ENCODE measurements at regions not wholly inside any gene's neighbourhood (a gene's known extent, or its start where the extent isn't known, plus 50 kb on each side); places are given as distances from the start of the nearest gene placed in this dataset.
A peak's percentile ranks its signal among the peaks of the same experiment; 100 is the strongest.

DNA sequence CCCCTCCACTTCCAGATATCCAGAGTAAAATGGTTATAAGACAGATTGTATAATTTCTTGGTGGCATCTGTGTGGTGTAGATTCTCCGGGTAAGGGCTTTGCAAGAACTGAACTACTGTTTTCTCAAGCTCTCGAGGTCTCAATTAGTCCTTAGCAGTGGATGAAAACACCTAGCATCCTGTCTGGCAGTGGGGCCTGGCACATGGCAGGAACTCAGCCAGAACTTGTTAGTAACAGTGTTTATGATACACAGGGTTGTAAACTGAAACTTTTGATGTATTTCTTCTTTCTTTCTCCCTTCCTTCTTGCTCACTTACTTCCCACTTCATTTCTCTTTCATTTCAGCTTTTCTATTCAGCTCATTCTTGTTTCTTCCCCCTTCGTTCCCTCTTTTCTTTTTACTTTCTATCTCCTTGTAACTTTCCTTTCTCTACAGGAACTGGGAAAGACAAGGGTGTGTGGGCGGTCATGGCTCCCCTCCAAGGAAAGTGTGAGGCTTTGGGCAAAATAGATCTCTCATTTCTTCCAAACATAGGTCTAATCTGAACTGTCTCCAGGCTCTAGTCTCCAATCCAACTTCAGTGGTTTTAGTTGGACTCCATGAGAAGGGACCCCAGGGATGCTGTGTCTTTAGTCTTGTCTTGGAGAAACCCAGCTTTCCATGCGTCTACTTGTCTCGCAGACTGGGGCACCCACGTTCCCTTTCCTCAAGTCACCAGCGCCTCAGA, 159.7 kb downstream of the PAH start:
- DNase-seq (ENCODE audit: insufficient read length, low spot score) (no peak), FAIRE-seq (no peak)
- TF ChIP-seq POU2F2 (IDR thresholded peaks at IDR 0.05; ENCODE audit: low read depth, low read length) = no peak
- no peak for TF ChIP-seq PAX5 (IDR thresholded peaks at IDR 0.05; ENCODE audit: insufficient read depth, low read length, severe bottlenecking)
- TF ChIP-seq TAF1 (IDR thresholded peaks at IDR 0.05; ENCODE audit: low read depth, low read length) = no peak
- no peak for TF ChIP-seq SPI1 (IDR thresholded peaks at IDR 0.05; ENCODE audit: low read depth, low read length)
- no peak for TF ChIP-seq POLR2AphosphoS5 (IDR thresholded peaks at IDR 0.05; ENCODE audit: low read depth, low read length)
- TF ChIP-seq POLR2A (IDR thresholded peaks at IDR 0.05; ENCODE audit: low read depth, low read length) = no peak

DNA sequence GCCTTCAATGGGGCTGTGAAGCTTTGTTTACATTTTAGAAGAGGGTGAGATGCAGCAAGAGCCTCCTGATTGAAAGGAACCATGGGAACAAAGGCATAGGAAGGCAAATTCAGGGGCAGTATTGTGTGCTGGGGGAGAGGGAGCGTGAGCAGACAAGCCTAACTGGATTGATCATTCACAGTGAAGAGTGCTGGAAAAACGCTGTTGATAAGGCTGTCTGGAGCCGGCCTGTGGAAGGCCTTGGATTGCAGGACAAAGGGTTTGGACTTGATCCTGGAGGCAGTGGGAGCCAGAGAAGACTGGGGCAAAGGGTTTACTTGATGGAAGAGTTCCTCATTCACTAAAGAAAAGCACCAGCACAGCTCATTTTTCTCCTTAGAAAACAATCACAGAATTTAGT, 160.5 kb downstream of the PAH start:
- FAIRE-seq (no peak), DNase-seq (ENCODE audit: insufficient read length, low spot score) (no peak)
- TF ChIP-seq SPI1 (IDR thresholded peaks at IDR 0.05; ENCODE audit: low read depth, low read length) (no peak), POU2F2 (IDR thresholded peaks at IDR 0.05; ENCODE audit: low read depth, low read length) (no peak), PAX5 (IDR thresholded peaks at IDR 0.05; ENCODE audit: insufficient read depth, low read length, severe bottlenecking) (no peak), POLR2A (IDR thresholded peaks at IDR 0.05; ENCODE audit: low read depth, low read length) (no peak), TAF1 (IDR thresholded peaks at IDR 0.05; ENCODE audit: low read depth, low read length) (no peak), POLR2AphosphoS5 (IDR thresholded peaks at IDR 0.05; ENCODE audit: low read depth, low read length) (no peak)

DNA sequence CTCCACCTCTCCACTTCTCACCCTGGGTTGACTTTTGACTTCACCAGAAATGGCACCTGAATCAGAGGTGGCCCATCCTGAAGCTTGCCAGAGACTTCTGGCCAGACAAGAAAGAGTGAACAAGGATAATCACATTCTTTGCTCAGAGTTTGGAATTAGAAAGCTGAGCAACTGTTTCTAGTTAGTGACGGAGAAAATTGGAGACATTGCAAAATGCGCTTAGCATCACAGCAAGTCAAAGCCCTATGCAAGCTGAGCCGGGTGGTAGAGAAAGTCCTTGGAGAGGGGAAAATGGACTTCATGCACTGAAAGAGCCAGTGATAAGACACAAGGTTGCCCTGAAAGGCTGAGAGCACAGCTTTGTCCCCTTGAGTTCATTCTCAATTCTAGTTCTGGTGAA, 161.8 kb downstream of the PAH start:
- no peak for DNase-seq (ENCODE audit: insufficient read length, low spot score)
- no peak for FAIRE-seq
- no peak for TF ChIP-seq PAX5 (IDR thresholded peaks at IDR 0.05; ENCODE audit: insufficient read depth, low read length, severe bottlenecking)

DNA sequence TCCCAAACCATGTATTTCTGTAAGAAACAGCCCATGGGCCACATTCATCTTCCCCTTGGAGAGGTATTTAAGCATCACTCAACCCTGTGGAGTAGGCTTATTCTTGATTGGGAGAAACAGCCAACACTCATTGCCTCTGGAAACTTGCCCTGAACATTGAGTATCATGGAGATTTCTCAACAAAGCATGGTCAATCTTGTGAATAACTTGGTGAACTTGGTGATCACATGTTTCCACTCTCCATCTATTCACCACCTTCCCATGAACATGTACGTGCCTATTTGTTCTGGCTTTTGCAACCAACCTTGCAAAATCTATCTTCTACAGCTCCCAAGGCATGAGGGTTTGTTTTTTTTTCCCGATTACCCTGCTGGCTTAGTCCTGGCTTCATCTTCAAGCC, 163.2 kb downstream of the PAH start:
- DNase-seq (ENCODE audit: insufficient read length, low spot score) (no peak), FAIRE-seq (no peak)
- TF ChIP-seq TAF1 (IDR thresholded peaks at IDR 0.05; ENCODE audit: low read depth, low read length) (no peak), POU2F2 (IDR thresholded peaks at IDR 0.05; ENCODE audit: low read depth, low read length) (no peak), PAX5 (IDR thresholded peaks at IDR 0.05; ENCODE audit: insufficient read depth, low read length, severe bottlenecking) (no peak), POLR2AphosphoS5 (IDR thresholded peaks at IDR 0.05; ENCODE audit: low read depth, low read length) (no peak), SPI1 (IDR thresholded peaks at IDR 0.05; ENCODE audit: low read depth, low read length) (no peak), POLR2A (IDR thresholded peaks at IDR 0.05; ENCODE audit: low read depth, low read length) (no peak)

DNA sequence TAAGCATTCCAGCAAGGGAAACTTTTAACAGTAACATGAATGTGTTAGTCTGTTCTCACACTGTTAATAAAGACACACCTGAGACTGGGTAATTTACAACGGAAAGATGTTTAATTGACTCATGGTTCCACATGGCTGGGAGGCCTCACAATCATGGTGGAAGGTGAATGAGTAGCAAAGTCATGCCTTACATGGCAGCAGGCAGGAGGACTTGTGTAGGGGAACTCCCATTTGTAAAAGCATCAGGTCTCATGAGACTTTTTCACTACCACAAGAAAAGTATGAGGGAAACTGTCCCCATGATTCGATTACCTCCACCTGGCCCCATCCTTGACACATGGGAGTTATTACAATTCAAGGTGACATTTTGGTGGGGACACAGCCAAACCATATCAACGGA, 168.3 kb downstream of the PAH start:
- no peak for DNase-seq (ENCODE audit: insufficient read length, low spot score)
- no peak for FAIRE-seq
- no peak for TF ChIP-seq SPI1 (IDR thresholded peaks at IDR 0.05; ENCODE audit: low read depth, low read length)
- TF ChIP-seq TAF1 (IDR thresholded peaks at IDR 0.05; ENCODE audit: low read depth, low read length) = no peak
- TF ChIP-seq POLR2A (IDR thresholded peaks at IDR 0.05; ENCODE audit: low read depth, low read length) = no peak
- TF ChIP-seq PAX5 (IDR thresholded peaks at IDR 0.05; ENCODE audit: insufficient read depth, low read length, severe bottlenecking) = no peak
- TF ChIP-seq POLR2AphosphoS5 (IDR thresholded peaks at IDR 0.05; ENCODE audit: low read depth, low read length) = no peak
- TF ChIP-seq POU2F2 (IDR thresholded peaks at IDR 0.05; ENCODE audit: low read depth, low read length) = no peak

DNA sequence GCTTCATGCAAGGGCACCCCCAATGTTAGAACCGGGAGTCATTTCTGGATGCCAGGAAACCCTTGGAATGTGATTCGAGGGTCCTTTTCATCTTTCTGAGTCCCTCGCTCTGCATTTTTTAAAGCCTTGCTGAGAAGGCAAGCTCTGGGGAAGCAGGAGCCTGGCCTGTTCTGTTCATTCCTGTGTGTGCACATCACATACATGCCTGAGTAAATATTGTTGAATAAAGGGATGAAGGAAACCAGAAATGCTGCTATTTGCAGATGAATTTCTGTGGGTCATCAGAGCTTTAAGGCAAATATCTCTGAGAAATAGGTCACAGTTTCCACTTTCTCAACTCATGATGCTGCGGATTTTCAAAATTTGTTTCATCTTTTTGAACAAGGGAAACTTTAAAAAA, 170.1 kb downstream of the PAH start:
- DNase-seq (ENCODE audit: insufficient read length, low spot score) (no peak), FAIRE-seq (no peak)
- no peak for TF ChIP-seq SPI1 (IDR thresholded peaks at IDR 0.05; ENCODE audit: low read depth, low read length)
- TF ChIP-seq POLR2A (IDR thresholded peaks at IDR 0.05; ENCODE audit: low read depth, low read length) = no peak
- TF ChIP-seq POLR2AphosphoS5 (IDR thresholded peaks at IDR 0.05; ENCODE audit: low read depth, low read length) = no peak
- no peak for TF ChIP-seq POU2F2 (IDR thresholded peaks at IDR 0.05; ENCODE audit: low read depth, low read length)
- TF ChIP-seq PAX5 (IDR thresholded peaks at IDR 0.05; ENCODE audit: insufficient read depth, low read length, severe bottlenecking) = no peak
- TF ChIP-seq TAF1 (IDR thresholded peaks at IDR 0.05; ENCODE audit: low read depth, low read length) = no peak

DNA sequence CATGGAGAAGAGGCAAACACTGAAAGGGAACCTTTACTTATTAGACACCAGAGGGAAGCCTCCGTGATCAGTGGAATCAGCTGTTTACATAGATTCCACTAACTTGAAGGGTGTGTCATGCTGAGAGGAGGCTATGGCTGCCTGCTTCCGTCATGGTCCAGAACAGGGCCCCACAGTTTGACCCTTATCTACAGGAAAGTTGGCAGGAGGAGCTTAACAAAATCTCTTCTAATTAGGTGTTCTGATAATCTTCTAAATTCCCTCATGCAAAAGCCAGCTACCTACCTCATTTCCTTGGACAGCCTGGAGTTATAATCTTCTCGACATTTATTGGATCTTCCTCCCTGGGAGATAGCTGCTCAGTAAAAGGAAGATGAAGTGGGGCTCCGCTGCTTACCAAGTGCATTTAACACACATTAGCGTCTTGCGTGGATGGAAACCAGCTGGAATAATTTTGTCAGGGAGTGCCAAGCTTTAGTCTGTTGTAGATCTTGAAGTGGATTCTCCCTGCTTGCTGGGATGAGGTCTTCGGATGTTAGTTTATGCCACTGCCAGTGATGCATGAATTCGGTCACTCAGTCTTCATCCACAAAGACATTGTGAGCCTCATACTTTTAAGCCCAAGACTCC, 171.0 kb downstream of the PAH start:
- no peak for TF ChIP-seq POU2F2 (IDR thresholded peaks at IDR 0.05; ENCODE audit: low read depth, low read length)
- no peak for TF ChIP-seq SPI1 (IDR thresholded peaks at IDR 0.05; ENCODE audit: low read depth, low read length)
- TF ChIP-seq TAF1 (IDR thresholded peaks at IDR 0.05; ENCODE audit: low read depth, low read length) = no peak
- no peak for FAIRE-seq
- DNase-seq (ENCODE audit: insufficient read length, low spot score) = no peak

DNA sequence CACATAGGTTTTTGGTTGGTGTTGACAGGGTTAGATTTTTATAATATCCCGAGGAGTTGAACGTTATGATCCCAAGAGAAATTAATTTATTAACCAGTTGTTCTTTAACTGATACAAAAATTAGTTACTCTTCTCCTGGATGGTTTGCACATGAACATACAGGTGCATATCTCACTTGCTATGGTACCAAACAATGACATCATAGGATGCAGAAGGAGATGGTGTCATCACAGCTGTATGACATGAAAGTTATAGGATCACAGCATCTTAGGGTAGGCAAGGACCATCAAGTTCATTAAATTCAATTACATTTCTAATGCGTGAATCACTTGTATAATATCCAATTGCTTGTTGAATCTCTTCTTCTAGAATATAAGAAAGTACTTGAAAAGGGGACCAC, 175.8 kb downstream of the PAH start:
- no peak for TF ChIP-seq SPI1 (IDR thresholded peaks at IDR 0.05; ENCODE audit: low read depth, low read length)
- no peak for DNase-seq (ENCODE audit: insufficient read length, low spot score)
- FAIRE-seq = peak; percentile 61

DNA sequence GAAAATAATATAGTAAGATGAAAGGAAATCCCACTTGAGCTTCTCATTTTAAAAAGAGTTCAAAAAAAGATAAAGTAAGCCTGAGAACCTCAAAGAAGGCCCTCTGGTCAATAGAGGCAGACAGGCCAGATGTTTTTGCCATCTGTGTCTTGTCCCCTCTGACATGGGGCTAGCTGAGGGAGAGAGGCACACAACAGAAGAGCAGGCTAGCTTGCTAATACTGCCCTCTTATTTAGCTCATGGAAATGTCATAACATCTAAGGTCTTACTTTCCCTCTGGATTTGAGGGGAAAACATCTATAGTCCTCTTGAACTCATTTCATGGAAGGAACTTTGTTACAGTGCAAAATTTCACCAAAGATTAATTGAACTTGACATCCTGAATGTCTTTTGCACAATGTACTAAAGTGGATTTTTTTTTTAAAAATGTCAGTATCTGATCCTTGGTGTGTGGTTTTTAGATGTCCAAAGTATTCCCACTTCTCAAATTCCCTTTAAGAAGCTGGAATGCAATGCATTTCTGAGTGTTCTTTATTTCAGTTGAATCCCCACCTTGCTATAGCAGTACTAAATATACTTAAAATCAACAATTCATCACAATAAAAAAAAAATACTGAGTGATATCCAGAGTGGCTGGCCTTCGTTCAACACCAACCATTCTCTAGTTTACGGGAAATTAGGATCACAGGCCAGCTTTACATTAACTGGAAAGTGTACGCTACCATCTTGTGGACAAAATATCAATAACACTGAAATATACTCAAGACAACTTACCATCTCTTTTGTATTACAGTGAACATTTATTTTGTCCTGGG, 176.7 kb downstream of the PAH start:
- TF ChIP-seq PAX5 (IDR thresholded peaks at IDR 0.05; ENCODE audit: insufficient read depth, low read length, severe bottlenecking) (no peak), POU2F2 (IDR thresholded peaks at IDR 0.05; ENCODE audit: low read depth, low read length) (no peak), POLR2A (IDR thresholded peaks at IDR 0.05; ENCODE audit: low read depth, low read length) (no peak), SPI1 (IDR thresholded peaks at IDR 0.05; ENCODE audit: low read depth, low read length) (no peak), TAF1 (IDR thresholded peaks at IDR 0.05; ENCODE audit: low read depth, low read length) (no peak), POLR2AphosphoS5 (IDR thresholded peaks at IDR 0.05; ENCODE audit: low read depth, low read length) (no peak)
- peak; percentile 58 for FAIRE-seq
- no peak for DNase-seq (ENCODE audit: insufficient read length, low spot score)

DNA sequence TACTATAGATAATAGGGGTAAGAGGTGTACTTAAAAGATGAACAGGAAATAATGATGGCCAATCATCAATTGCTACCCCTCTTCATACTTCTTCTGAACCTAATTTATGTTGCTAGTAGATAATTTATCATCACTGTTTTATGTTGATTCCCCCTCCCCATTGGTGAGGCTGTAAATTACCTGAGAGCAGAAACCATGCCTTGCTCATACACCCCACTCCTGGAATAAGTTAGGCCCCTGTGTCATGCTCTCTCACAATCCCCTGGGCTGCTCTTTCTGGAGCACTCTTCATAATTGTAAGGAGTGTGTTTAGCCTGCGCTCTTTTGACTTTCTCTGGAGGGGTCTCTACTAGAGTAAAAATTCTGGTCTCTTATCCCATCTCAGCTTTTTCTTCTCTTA, 180.7 kb downstream of the PAH start:
- DNase-seq (ENCODE audit: insufficient read length, low spot score) (no peak), FAIRE-seq (no peak)
- no peak for TF ChIP-seq POLR2A (IDR thresholded peaks at IDR 0.05; ENCODE audit: low read depth, low read length)
- no peak for TF ChIP-seq TAF1 (IDR thresholded peaks at IDR 0.05; ENCODE audit: low read depth, low read length)
- no peak for TF ChIP-seq SPI1 (IDR thresholded peaks at IDR 0.05; ENCODE audit: low read depth, low read length)
- no peak for TF ChIP-seq POLR2AphosphoS5 (IDR thresholded peaks at IDR 0.05; ENCODE audit: low read depth, low read length)

Measured in GM12891 (cell line).